Memory B cell (primary cell): ENCODE measurements at regions not wholly inside any gene's neighbourhood (a gene's known extent, or its start where the extent isn't known, plus 50 kb on each side); places are given as distances from the start of the nearest gene placed in this dataset.

Experiments used
- ATAC-seq: fragments of 150-1000 bp; cut with Tn5 transposase; 2 replicates; pipeline ENCODE4 v1.10.0; 2021; ENCODE audit warnings: low read depth, mild to moderate bottlenecking, moderate library complexity
- DNase-seq, 2 donors: peaks; one replicate each; pipeline ENCODE4 v3.0.0; 2022; ENCODE audit warnings: low spot score in 2 of 2
- H3K27ac Mint-ChIP-seq: one replicate; pipeline ENCODE4 v1.8.0; 2022; ENCODE audit warnings: mild to moderate bottlenecking, moderate library complexity, mixed read lengths
- H3K27me3 Mint-ChIP-seq: one replicate; pipeline ENCODE4 v1.8.0; 2022; ENCODE audit warnings: mixed read lengths
- H3K36me3 Mint-ChIP-seq: one replicate; pipeline ENCODE4 v1.8.0; 2022; ENCODE audit warnings: mild to moderate bottlenecking, mixed read lengths
- H3K4me1 Mint-ChIP-seq: one replicate; pipeline ENCODE4 v1.8.0; 2022; ENCODE audit warnings: mixed read lengths
- H3K4me3 Mint-ChIP-seq: one replicate; pipeline ENCODE4 v1.8.0; 2022; ENCODE audit warnings: mild to moderate bottlenecking, moderate library complexity, mixed read lengths
- H3K9me3 Mint-ChIP-seq: one replicate; pipeline ENCODE4 v1.8.0; 2022; ENCODE audit warnings: mixed read lengths

DNA sequence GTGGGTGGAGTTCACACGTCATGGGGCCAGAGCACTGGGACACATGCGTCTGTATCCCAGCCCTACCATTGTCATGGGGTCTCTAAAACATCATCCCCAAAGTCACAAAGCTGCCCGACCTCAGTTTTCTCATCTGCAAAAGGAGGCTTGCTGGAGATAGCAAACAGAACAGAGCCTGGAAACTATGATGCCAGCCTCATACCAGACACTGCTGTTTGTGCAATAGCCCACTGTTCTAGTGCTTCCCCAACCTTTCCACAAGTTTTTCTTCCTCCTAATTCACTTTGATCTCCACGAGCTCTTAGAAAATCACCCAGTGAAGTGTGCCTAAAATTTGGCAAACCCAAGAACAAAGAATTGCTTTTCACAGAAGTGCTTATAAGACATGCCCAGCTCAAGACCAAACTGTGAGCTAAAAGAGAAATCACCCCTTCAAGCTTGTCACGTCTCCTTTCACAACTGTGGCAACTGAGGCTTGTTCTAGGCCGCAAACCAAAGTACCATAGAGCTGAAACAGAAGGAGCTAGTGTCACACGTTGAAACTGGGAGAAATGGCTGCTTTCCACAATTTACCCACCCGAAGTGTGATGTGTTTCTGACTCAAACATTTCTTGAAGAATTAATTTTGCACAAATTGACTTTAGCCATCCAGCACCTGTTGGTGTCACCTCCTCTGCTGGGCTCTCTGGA lies 162.7 kb upstream of the ID2 start:
- Mint-ChIP-seq H3K36me3 (no peaks in the 10 kb centered on the region), H3K27me3 (peaks cover 4% of the 10 kb centered on the region), H3K27ac (no peak overlapping the region), H3K4me1 (peaks cover 30% of the 10 kb centered on the region), H3K9me3 (peaks cover 3% of the 10 kb centered on the region), H3K4me3 (no peak overlapping the region)
- DNase-seq (no peak), ATAC-seq (no peak)

DNA sequence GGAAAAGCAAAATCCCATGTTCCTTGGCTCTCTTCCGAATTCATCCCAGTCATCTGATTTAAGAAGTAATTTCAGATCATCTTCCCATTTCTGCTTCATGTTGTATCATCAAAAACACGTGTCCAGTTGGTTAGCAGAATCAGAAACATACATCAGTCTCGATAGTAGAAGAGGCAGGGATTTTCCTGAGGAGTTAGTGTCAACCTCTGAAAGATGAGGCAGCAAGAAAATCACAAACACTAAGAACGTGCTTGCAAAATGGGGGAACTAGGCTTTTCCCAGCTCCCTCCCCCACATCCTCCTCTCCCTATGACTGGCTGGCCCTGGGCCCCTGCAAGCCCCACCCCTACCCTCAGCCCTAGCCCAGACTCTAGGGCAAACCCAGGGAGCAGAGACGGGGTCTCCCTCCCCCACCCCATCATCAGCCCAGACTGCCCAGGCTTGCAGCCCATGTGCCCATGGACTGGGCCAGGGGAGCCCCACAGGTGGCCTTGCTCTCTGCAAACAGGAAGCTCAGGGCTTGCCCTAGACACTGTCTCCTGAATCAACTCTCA lies 161.0 kb upstream of the ID2 start:
- no peak for ATAC-seq
- H3K27me3 Mint-ChIP-seq, result peaks cover 4% of the 10 kb centered on the region
- H3K27ac Mint-ChIP-seq, result no peak overlapping the region
- H3K36me3 Mint-ChIP-seq, result no peaks in the 10 kb centered on the region
- no peak overlapping the region for H3K4me3 Mint-ChIP-seq
- DNase-seq, result no peak
- peaks cover 20% of the 10 kb centered on the region for H3K4me1 Mint-ChIP-seq
- H3K9me3 Mint-ChIP-seq, result no peaks in the 10 kb centered on the region

DNA sequence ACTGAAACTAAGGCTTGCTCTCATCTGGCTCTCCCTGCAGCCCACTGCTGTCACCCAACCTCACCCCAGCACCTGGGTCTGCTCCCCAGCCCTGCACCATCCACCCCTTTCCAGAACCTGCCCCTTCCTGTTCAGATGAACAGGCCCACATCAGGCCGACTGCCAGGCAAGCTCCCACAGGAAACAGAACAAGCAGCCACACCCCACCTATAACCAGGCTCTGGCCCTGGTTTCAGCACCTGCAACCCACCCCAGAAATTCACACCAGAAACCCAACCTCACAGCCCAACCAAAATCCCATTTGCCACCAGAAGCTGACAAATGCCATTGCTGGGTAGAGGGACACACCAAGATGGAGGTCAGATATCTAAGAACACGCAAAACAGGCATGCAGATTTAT lies 159.2 kb upstream of the ID2 start:
- H3K27me3 Mint-ChIP-seq, result peaks cover 2% of the 10 kb centered on the region
- no peak for DNase-seq
- no peak for ATAC-seq
- H3K9me3 Mint-ChIP-seq, result no peaks in the 10 kb centered on the region
- H3K27ac Mint-ChIP-seq, result peak overlapping the region; percentile 30
- no peaks in the 10 kb centered on the region for H3K36me3 Mint-ChIP-seq
- H3K4me3 Mint-ChIP-seq, result no peak overlapping the region
- peaks cover 26% of the 10 kb centered on the region for H3K4me1 Mint-ChIP-seq

DNA sequence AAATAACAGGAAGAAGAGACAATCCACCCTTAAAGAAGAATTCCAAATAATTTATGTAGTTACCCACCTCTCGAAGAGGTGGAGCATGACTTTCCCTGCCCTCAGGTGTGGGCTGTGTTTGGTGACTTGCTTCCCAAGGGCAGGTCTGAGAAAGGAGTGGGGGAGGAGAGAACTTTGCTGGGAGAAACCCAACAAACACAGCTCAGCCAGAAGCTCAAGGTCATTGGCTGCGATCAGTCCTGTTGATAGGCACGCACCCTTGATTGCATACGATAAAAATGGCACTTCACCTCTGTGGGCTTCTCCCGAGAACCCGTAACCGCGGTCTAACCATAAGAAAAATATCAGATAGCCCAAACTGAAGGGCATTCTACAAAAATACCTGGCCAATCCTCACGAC lies 157.5 kb upstream of the ID2 start:
- no peak for ATAC-seq
- Mint-ChIP-seq H3K27me3 (peaks cover 2% of the 10 kb centered on the region), H3K27ac (no peak overlapping the region), H3K4me1 (peaks cover 26% of the 10 kb centered on the region), H3K9me3 (no peaks in the 10 kb centered on the region), H3K36me3 (no peaks in the 10 kb centered on the region), H3K4me3 (no peak overlapping the region)
- no peak for DNase-seq

DNA sequence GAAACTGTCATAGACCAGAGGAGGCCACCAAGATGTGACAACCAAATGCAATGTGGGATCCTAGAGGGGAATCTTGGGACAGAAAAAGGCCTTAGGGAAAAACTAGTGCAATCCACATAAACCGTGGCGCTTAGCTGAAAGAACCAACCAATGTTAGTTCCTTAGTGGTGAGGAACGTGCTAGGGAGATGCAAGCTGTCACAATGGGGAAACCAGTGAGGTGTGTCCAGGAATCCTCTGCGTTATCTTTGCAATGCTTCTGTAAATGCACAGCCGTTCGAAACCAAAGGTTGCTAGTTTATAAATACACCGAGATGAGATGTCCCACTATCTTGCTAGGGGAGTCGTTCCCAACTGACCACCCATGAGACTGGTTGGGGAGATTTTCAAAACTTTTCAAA lies 157.0 kb upstream of the ID2 start:
- H3K36me3 Mint-ChIP-seq, result no peaks in the 10 kb centered on the region
- no peak overlapping the region for H3K27ac Mint-ChIP-seq
- H3K27me3 Mint-ChIP-seq, result peaks cover 2% of the 10 kb centered on the region
- no peak overlapping the region for H3K4me3 Mint-ChIP-seq
- ATAC-seq (no peak), DNase-seq (no peak)
- H3K9me3 Mint-ChIP-seq, result no peaks in the 10 kb centered on the region
- peaks cover 26% of the 10 kb centered on the region for H3K4me1 Mint-ChIP-seq

DNA sequence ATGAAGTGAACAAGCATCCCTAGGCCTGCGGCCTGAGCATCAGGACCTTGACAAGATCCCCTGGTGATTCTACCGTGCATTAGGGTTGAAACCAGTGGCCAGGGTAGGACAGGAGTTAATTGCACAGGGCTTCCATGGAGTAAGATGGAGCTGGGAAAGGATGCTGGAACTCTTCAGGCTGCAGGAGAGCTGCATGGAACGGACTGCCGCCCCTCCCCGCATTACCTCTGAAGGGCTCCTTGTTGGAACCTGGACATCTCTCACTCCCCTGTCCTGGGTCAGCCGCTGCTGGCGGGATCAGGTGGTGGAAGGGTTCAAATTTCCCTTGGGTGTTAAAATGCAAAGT lies 156.6 kb upstream of the ID2 start:
- no peaks in the 10 kb centered on the region for H3K9me3 Mint-ChIP-seq

DNA sequence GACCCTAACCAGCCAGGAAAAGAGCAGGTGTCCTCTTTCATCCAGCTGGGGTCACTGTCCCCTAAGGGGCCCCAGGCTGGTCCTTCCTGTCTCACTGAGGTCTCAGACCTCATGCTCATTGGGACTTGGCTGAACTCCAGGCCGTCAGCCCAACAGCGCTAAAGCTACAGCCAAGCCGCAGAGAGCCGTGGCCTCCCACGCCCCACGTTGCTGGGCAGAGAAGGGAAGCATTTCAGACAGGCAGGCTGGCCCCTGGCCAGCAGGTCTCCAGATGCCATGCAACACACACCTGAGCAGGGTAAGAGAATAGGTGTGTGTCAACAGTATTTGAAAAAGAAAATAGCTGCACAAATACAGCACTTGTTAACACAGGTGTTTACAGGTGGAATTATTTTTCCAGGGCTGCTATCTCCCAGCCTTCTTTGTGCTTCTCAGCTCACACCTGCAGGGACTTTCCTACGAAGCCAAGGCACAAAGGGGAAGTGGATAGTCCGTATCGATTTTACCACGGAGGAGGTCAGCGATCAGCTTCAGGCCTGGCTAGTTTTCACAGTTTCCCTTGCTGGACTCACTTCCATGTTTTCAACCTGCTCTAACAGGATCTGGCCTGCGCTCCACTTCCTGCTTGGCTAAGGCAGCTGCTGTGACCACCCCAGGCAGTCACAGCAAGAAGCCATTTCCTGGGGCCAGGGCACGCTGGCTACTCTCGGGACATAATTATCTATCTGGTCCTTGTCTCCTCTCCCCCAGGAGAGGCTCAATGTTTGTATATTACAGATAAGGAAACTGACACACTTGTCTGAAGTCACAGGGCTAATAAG lies 156.1 kb upstream of the ID2 start:
- Mint-ChIP-seq H3K9me3 (no peaks in the 10 kb centered on the region), H3K27me3 (peaks cover 2% of the 10 kb centered on the region), H3K36me3 (no peaks in the 10 kb centered on the region), H3K27ac (no peak overlapping the region), H3K4me3 (peak overlapping the region; percentile 55), H3K4me1 (peaks cover 26% of the 10 kb centered on the region)
- peak; percentile 70 for ATAC-seq
- DNase-seq, result no peak

More for the DNA sequence above, 156.6 kb upstream of the ID2 start:
- peaks cover 2% of the 10 kb centered on the region for H3K27me3 Mint-ChIP-seq
- no peak for DNase-seq
- no peak overlapping the region for H3K27ac Mint-ChIP-seq
- no peak for ATAC-seq
- peaks cover 26% of the 10 kb centered on the region for H3K4me1 Mint-ChIP-seq
- H3K36me3 Mint-ChIP-seq, result no peaks in the 10 kb centered on the region
- no peak overlapping the region for H3K4me3 Mint-ChIP-seq

DNA sequence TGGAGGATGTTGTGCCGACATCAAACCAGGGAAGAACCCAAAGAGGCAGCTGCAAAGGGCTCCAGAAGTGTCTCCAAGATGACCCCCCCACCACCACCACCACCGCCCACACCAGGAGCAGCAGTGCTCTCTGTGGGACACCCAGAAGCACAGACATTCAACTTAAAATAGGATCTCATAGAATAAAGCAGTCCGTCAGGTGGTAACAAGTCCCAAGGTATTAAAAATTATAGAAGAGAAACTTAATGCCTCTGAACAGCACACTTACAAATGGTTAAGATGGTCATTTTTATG lies 155.5 kb upstream of the ID2 start:
- peaks cover 3% of the 10 kb centered on the region for H3K9me3 Mint-ChIP-seq
- no peak overlapping the region for H3K27ac Mint-ChIP-seq
- peaks cover 2% of the 10 kb centered on the region for H3K36me3 Mint-ChIP-seq
- DNase-seq, result no peak
- peaks cover 2% of the 10 kb centered on the region for H3K27me3 Mint-ChIP-seq
- peak overlapping the region; percentile 55 for H3K4me3 Mint-ChIP-seq
- peak; percentile 44 for ATAC-seq
- H3K4me1 Mint-ChIP-seq, result peaks cover 26% of the 10 kb centered on the region

DNA sequence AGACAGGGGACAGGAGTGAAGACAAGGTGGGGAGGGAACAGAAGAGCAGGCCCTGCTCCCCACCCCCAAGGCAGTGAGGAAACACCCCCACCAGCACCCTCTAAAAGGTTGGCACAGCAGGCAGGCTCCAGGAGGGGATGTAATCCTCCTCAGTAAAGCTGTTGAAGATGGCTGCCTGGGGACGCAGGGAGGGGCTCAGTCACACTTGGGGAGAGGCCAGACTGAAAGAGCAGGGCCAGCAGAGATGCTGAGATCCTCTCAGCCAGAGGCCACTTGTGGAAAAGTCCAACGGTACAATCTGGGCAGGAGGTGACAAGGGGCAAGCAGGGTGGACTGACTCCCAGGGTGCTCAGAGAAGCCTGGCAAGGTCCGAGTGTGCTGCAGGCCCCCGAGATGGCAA lies 154.8 kb upstream of the ID2 start:
- H3K9me3 Mint-ChIP-seq, result peaks cover 3% of the 10 kb centered on the region
- no peak for ATAC-seq
- no peak overlapping the region for H3K4me3 Mint-ChIP-seq
- peaks cover 2% of the 10 kb centered on the region for H3K36me3 Mint-ChIP-seq
- no peak overlapping the region for H3K27ac Mint-ChIP-seq
- peaks cover 26% of the 10 kb centered on the region for H3K4me1 Mint-ChIP-seq
- peaks cover 2% of the 10 kb centered on the region for H3K27me3 Mint-ChIP-seq
- no peak for DNase-seq

DNA sequence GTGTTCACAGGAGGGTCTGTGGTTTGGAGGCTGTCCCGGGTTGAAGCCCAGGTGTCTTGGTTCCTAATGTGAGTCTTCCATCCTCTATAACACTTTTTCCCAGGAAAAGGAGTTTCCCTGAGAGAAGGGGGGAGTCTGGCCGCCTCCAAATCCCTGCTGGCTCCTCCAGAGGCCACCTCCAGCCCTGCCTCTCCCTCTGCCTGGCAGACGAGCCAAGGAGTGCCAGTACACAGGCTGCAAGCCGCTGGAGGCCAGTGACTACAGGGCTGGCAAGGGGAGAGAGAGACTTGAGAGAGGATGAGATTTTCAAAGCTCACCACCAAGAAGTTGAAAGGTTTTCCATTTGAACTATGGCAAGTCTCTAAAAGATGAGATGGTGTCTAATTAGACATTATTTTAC lies 154.2 kb upstream of the ID2 start:
- DNase-seq, result no peak
- Mint-ChIP-seq H3K36me3 (peaks cover 2% of the 10 kb centered on the region), H3K27ac (no peak overlapping the region), H3K4me1 (peaks cover 22% of the 10 kb centered on the region), H3K9me3 (peaks cover 6% of the 10 kb centered on the region), H3K27me3 (peaks cover 2% of the 10 kb centered on the region), H3K4me3 (no peak overlapping the region)
- ATAC-seq, result no peak

DNA sequence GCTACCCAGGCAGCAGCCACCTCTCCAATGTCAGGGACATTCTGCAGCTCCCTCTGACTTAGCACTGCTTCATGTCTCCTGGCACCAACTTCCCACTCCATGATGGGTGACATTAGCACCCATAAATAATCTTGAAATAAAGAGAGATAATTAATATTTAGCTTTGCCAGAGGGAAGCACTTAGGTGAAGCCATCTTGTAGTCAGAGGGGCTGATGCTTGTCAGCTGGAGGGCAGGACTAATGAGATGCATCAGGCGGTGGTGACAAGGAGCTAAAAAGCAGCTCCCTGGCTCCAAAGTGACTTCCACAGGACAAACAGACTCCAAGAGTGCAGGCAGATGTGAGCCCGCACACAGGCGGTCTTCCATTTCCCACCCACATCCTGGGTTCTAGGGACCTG lies 153.0 kb upstream of the ID2 start:
- DNase-seq (no peak), ATAC-seq (no peak)
- H3K4me1 Mint-ChIP-seq, result peaks cover 16% of the 10 kb centered on the region
- no peaks in the 10 kb centered on the region for H3K27me3 Mint-ChIP-seq
- peaks cover 2% of the 10 kb centered on the region for H3K36me3 Mint-ChIP-seq
- no peak overlapping the region for H3K4me3 Mint-ChIP-seq
- no peak overlapping the region for H3K27ac Mint-ChIP-seq
- peaks cover 6% of the 10 kb centered on the region for H3K9me3 Mint-ChIP-seq

DNA sequence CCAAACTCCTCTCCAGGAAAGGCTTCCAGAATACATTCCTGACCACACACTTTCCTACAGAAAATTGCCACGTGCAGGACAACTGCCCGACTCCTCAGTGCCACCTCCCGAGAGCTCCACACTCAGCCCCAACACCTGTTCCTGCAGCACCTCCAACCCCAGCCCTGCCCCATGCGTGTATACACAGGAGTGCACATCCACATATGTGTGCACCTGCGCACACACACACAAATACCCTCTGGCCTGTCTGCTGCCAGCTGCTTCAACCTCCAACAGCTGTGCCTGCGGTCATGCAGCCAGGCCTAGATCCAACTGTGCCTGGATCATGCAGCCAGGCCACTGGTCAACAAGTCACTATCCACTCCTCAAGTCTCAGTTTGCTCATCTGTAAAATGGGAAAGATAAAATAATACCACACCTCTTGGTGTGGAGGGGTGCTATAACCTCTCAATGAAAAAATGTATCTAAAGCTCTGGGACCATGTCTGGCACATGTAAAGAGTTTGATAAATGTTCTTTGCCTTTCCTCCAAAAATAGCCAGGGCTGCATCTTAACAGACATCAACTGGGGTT lies 152.1 kb upstream of the ID2 start:
- ATAC-seq (no peak), DNase-seq (no peak)
- peaks cover 6% of the 10 kb centered on the region for H3K9me3 Mint-ChIP-seq
- no peak overlapping the region for H3K27ac Mint-ChIP-seq
- H3K4me3 Mint-ChIP-seq, result no peak overlapping the region
- no peaks in the 10 kb centered on the region for H3K27me3 Mint-ChIP-seq
- peaks cover 2% of the 10 kb centered on the region for H3K36me3 Mint-ChIP-seq
- peaks cover 19% of the 10 kb centered on the region for H3K4me1 Mint-ChIP-seq

DNA sequence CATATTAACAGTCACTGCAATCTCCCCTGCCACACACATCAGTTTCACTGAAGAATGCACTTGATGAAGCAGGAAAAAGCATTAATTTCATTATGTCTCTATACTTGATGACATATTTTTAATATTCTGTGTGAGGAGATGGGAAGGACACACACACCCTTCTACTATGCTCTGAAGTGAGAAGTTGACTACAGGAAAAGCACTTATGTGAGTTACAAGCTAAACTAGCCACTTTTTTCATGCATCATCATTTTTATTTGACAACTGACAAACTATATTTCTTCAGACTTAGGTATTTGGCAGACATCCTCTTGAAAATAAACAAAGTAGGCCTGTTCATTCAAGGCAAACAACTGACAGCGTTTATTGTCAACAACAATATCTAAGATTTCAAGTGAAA lies 150.4 kb upstream of the ID2 start:
- Mint-ChIP-seq H3K27ac (no peak overlapping the region), H3K9me3 (peaks cover 6% of the 10 kb centered on the region)

DNA sequence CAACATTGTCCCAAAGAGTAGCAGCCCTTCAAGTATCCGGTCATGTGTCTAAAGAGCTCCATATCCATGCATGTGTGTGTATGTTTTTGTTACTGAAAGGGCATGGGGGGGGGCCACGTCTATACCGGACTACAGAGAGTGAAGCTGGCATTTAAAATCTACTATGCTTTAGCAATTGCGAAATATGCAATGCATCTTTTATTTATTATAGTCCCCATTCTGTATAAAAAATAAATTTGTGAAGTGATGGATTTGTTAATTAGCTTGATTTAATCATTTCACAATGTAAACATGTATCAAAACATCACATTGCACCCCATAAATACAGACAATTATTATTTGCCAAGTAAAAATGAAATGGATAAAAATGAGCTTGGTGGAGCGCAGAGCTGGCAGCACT lies 149.4 kb upstream of the ID2 start:
- no peak for ATAC-seq
- no peak overlapping the region for H3K27ac Mint-ChIP-seq
- H3K27me3 Mint-ChIP-seq, result peaks cover 5% of the 10 kb centered on the region
- peaks cover 2% of the 10 kb centered on the region for H3K36me3 Mint-ChIP-seq
- H3K4me1 Mint-ChIP-seq, result peaks cover 22% of the 10 kb centered on the region
- no peak for DNase-seq
- H3K9me3 Mint-ChIP-seq, result peaks cover 6% of the 10 kb centered on the region
- no peak overlapping the region for H3K4me3 Mint-ChIP-seq

More for the DNA sequence above, 150.4 kb upstream of the ID2 start:
- peaks cover 1% of the 10 kb centered on the region for H3K27me3 Mint-ChIP-seq
- ATAC-seq (no peak), DNase-seq (no peak)
- H3K36me3 Mint-ChIP-seq, result peaks cover 2% of the 10 kb centered on the region
- H3K4me1 Mint-ChIP-seq, result peaks cover 23% of the 10 kb centered on the region
- H3K4me3 Mint-ChIP-seq, result no peak overlapping the region
